LNCAP (cell line): ENCODE measurements at regions not wholly inside any gene's neighbourhood (a gene's known extent, or its start where the extent isn't known, plus 50 kb on each side); places are given as distances from the start of the nearest gene placed in this dataset.

Experiments
- CTCF ChIP-seq: fragments of 450-650 bp; IDR thresholded peaks from 2 replicates; pipeline ENCODE4 v1.5.1; 2017; ENCODE audit warnings: mild to moderate bottlenecking

- TF ChIP-seq CTCF = no peak
Measured at GRCh38 chr22:49116486-49117120, 711.1 kb downstream of the BRD1 start.

DNA sequence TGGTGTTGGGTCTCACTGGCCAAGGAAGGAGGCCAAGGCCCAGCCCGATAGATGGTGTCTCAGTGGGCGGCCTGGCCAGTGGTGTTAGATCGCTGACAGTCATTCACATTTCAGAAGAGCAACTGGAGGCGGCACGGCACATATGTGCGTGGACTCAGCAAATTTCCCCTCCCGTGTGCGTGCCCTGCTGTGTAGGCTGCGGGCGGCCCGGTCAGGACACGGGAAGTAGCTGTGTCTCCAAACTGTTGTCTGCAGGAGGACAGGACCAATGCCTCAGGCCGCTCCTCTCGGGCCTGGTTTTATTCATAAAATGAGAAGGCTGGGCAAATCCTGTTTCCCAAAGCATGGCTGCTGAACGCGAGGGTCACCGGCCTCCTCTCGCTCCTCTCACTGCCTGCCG lies 711.7 kb downstream of the BRD1 start:
- no peak for TF ChIP-seq CTCF

GRCh38 chr22:49115197-49115596 lies 712.5 kb downstream of the BRD1 start:
- no peak for TF ChIP-seq CTCF

DNA sequence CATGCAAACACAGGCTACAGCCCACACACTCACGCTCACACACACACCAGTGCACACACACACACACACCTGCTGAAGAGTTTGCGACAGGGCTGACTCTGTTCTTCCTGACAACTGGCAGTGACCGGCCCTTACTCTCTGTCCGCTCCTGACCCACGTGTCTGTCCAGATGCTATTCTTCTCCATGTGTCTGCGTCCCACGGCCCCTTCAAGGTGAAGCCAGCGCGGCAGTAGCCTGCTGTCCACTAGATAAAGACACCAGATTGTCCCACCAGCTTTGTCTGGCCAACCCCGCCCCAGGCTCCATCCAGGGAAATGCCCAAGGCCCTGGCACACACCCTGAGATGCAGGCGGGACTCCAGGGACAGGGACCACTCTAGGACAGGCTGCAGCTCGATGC lies 713.9 kb downstream of the BRD1 start:
- no peak for TF ChIP-seq CTCF

DNA sequence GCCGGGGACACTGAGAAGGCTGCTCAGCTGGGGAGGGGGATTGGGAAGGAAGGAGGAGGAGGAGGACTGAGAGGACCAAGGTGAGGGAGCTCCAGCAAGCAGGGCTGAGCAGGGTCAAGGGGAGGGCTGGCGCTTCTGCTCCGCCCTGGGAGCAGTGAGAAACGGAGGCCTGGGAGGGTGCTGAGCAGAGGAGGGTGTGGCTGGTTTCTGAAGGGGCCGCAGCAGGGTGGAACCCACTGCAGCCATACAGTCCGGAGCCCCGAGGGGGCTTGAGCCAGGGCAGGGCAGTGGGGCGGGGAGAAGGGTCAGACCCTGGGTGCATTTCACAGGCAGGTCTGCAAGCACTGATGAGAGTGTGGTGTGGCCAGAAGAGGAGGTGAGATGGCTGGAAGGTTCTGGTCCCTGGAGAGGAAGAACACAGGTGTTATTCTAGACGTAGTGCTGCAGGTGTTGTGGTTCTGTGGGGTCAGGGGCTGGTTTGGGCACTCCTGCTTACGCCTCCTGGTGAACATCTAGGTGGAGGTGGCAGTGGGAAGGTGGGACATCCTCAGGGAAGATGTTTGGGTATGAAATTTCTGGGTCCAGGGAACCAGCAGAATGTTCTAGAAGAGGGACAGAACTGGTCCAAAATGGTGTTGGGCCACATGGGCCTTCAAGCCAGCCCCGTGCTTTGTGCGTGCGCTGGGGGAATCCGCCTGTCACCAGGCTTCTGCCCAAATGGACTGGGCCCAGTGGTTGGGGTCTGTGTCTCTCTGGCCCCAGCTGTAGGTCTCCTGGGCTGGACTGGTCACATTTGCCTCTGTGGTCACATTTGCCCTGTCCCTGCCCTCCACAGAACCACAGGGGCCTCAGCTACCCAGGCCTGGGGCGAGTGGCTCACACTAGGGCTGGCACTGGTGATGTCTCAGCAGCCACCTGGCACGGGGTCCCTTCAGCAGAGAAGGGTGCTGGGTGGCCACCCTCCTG lies 714.7 kb downstream of the BRD1 start:
- no peak for TF ChIP-seq CTCF

DNA sequence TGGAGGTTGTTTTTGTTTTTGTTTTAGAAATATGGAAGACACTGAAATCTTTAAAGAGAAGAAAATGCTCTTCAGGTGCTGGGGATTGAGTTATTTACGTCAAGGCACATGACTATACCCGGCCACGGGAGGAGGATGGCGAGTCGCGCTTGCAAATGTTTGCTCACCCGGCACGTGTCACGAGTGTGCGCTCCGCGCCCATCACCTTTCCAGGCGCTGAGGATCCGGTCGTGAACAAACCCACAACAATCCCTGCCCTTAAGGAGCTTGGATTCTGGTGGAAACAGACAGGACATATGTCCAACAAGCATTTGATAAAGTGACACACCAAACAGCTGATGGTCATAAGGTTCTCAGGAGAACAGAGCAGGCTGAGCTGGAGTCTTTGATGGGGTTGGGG lies 715.5 kb downstream of the BRD1 start:
- no peak for TF ChIP-seq CTCF

DNA sequence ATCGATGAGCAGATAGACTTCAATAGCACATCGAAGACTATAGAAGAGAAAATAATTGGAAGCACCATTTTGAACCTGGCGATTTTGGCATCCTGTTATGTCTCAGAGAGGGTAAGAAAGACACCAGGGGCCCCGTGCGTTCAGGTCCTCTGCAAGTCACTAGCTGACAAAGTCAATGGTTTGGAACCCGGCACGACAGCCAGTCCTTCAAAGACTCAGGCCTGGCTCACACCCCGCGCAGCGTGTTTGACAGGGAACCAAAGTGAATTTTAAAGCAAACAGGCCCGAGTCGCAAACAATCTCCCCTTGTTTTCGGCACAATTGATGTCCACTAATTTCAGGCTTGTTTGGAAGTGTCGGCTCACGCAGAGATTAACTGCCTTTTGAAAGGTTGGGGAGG lies 716.6 kb downstream of the BRD1 start:
- no peak for TF ChIP-seq CTCF
